HuH-7 (cell line): ENCODE measurements at regions not wholly inside any gene's neighbourhood (a gene's known extent, or its start where the extent isn't known, plus 50 kb on each side); places are given as distances from the start of the nearest gene placed in this dataset.
"Not testable (repeated sequence)": the region's sequence is repeated elsewhere in the genome, so short reads cannot be mapped to it uniquely, and the experiment has no call there.

Experiments used
- DNase-seq: peaks from one replicate; pipeline ENCODE4 v3.0.0; 2011; ENCODE audit warnings: low spot score

DNA sequence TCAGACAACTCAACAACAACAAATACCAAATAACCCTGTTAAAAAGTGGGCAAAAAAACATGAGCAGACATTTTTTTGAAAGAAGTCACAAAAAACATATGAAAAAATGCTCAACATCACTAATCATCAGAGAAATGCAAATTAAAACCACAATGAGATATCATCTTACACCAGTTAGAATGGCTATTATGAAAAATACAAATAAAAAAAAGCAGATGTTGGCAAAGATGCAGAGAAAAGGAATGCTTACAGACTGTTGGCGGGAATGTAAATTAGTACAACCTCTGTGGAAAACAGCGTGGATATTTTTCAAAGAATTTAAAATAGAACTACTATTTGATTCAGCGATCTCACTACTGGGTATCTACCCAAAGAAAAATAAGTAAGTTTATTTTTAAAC is 114.0 kb downstream of the SLC38A4 start:
- no peak for DNase-seq

DNA sequence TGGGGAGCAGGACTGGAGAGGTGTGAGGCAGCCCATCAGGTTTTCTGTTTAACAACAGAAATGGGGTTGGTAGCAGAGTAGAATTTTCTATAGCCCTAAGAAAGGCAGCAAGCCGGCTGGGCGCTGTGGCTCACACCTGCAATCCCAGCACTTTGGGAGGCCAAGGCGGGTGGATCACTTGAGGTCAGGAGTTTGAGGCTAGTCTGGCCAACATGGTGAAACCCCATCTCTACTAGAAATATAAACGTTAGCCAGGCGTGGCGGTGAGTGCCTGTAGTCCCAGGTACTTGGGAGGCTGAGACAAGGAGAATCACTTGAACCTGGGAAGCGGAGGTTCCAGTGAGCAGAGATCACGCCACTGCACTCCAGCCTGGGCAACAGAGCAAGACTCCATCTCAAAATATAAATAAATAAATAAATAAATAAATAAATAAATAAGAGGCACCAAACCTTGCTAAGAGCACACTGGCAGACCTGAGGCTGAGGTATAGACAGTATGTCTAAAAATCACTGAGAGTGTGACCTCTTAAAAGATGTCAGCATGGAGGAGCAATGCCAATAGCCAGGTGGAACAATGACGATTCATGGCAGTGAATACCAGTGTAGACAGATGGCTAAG is 115.6 kb downstream of the SLC38A4 start:
- DNase-seq = no peak

DNA sequence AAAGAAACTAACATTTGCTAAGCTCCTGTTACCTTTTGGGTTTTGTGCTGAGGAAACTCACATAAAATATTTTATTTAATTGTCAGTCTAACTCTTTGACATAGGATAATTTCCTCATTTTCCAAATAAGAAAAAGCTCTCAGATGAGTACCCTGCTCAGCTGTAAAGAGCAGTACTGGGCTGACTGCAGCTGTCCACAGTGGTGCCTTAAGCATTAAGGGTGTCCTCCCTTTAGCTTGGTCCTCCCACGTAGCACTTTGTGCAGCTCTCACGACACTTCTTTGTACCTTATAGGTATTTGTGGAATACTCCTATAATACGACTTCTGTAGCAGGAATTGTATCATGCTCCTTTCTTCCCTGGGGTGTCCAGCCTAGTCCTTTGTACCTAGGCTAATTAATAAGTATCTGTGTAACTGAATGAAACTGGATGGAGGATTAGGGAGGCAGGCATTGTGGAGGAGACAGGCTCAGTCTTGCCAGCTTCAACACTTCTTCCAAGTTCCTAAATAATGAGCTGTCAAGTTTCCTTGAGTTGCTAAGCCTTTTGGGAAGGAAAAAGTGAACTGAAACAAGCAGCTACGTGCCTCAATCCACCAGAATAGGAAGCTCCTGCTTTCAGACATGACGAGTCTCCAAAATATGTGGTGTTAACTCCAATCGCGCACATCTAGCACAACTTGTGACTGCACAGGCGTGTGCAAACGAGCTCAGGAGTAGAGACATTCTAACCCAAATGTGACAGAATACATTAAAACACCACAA is 123.0 kb downstream of the SLC38A4 start:
- no peak for DNase-seq

DNA sequence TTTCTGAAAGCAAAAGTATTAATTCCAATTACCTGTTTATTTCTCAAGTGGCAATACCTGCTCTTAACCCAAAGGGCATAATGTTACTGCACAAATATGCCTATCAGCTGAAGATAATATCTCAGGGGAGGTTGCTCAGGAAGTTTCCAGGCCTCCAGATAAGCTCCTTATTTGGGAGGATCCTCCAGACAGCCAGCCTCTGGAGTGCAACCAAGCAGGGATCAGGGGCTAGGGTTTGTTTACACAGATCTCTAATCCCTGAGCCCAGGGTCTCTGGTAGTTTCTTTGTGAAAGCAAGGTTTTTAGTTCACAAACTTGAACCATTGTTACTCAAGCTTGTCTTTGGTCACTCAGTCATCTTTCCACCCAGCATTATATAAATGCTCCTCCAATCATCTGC is 124.4 kb downstream of the SLC38A4 start:
- no peak for DNase-seq

DNA sequence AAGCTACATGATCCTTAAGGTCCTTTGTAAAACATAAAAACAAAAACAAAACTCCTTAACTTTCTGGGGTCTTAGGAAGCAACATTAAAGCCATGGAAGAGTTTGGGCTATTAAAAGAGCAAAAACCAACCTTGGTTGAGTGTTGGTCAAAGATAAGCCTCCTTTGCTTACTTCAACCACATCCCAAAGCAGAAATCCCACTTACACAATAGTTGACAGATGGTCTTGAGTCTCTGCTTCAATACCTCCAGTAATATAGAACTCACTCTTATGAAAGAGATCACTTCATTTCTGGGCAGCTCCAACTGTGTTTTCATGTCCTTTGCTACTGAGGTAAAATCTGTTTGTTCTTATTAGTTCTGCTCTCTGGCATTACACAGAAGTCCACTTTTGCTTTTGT is 125.8 kb downstream of the SLC38A4 start:
- DNase-seq = no peak

DNA sequence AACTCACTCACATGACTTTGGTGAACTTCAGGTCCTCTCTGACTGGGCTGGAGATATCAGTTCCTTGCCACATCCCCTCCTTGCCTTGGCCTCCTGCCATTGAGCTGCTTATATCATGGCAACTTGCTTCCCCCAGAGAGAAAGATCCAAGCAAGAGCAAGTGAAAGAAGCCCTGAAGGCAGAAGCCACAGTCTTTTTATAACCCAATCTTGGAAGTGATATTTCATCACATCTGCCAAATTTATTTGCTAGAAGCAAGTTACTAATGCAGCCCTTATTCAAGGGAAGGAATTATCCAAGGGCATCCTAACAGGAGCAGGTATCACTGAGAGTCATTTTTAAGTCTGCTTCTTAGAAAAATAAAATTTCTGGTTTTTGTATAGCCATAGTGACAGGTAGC is 127.8 kb downstream of the SLC38A4 start:
- no peak for DNase-seq

DNA sequence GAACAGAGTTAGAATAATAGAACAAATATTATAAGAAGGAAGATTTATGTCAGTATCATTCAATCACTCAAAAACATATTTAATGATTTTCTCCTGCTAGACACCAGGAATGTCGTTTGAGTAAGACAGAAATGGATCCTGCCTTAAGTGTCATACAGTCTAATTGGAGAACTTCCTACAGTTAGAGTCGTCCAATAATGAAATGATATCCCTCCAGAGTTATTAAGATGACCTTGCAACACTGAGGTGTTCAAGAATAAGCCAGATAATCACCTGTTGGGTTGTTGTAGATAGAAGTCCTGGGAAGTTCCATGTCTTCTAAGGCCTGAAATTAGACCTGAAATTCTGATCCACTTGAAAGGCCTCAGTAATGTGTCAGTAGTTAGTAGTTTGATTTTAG is 132.3 kb downstream of the SLC38A4 start:
- no peak for DNase-seq

DNA sequence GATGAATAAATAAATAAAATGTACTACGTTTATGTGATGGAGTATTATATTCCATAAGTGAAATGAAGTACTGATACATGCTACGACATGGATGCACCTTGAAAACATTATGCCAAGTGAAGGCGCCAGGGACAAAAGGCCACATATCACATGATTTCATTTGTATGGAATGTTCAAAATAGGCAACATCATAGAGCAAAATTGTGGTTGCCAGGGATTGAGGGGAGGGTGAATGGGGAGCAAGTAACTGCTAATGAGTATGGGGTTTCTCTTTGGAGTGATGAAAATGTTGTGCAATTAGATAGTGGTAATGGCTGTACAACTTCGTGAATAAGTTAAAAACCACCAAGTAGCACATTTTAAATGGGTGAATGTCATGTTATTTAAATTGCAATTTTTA is 132.8 kb downstream of the SLC38A4 start:
- no peak for DNase-seq

DNA sequence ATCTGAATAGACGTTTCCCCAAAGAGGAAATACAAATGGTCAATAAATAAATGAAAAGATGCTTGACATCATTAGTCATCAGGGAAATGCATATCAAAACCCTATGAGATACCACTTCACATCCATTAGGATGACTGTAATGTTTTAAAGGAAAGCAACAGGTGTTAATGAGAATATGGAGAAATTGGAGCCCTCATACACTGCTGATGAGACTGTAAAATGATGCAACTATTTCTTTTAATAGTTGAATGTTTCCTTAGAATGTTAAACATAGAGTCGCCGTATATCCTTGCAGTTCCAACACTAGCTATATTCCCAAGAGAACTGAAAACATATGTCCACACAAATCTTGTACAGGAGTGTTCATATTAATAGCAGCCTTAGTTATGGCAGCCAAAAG is 133.2 kb downstream of the SLC38A4 start:
- DNase-seq = no peak

DNA sequence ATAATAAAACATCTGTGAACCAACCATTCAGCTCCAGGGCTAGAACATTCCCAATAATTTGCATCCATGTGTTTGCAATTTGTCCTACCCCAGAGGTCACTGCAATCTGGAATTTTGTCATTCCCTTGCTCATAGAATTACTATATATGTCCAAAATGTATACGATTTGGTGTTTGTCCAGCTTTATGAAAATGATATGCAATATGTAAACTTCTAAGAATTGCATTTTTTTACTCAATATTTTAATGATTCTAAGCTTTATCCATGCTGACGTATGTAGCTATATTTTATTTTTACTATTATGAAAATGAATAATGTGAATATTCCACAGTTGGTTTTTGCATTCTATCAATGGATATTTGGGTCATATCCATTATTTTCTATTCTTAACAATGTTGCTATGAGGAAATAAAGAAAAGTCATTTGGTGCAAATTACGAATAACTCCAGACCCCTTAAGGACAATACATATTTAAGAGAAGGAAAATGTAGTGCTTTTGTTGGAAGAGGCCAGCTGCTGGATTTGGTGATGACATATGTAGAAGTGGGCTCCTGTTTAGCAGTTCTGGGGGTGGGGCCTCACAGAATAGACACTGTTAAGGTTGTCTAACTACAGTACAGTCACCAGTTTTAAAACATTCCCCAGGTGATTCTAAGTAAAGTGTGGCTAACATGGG is 139.4 kb downstream of the SLC38A4 start:
- DNase-seq = no peak

DNA sequence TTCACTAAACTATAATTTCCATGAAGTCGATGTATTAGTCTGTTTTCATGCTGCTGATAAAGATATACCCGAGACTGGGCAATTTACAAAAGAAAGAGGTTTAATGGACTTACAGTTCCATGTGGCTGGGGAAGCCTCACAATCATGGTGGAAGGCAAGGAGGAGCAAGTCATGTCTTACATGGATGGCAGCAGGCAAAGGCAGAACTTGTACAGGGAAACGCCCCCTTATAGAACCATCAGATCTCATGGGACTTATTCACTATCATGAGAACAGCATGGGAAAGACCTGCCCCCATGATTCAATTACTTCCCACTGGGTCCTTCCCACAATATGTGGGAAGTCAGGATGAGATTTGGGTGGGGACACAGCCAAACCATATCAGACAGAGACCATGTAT is 141.6 kb downstream of the SLC38A4 start:
- not testable (repeated sequence) for DNase-seq

DNA sequence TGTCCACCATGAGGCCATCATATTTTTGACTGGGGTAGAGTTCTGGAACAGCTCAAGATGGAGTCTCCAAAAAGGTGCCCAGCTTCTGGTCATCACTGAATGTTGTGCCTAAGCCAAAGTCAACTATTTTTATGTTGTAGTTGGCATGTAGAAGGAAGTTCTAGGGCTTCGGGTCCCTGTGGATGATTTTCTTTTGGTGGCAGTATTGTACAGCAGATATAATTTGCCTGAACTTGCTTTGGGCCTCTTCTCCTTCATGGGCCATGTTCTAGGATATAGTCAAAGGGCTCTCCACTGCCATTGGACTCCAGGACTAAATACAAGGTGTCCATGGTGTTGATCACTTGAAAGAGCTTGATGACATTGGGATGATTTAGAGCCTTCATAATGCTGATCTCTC is 143.6 kb downstream of the SLC38A4 start:
- no peak for DNase-seq

DNA sequence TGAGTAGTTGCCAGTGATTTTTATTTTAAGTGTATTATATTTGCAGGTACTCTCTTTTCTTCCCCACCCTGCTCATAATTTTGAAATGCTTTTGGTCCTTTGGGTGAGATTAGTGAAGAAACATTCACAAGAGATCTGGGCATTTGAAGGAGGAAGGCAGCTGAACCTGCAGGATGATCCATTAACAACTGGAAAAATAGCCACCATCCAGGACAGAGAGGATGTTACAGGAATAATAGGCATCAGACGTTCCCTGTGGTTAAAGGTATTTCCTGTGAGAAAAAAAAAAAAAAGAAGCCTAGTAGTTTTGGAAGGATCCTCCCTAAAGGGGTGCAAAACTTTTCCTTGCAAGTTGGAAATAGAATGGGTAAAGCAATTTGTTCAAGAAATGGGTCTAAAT is 145.3 kb downstream of the SLC38A4 start:
- DNase-seq = no peak

DNA sequence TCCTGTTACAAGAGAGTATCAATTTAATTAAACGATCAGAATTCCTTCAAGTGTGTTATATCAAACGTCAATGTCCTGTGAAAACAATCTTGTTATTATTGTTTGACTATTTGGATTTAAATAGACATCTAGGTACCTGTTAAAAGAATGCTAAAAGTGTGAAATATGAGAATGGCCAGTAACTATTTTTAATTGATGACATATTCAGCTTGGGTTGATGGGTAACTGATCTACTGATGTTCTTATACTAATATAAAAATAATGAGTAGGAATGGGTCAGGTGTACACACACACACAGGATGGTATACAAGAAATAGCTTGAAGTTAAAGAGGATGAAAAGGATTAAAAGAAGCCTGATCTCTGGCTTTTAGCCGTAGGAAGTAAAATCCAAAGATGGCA is 146.0 kb downstream of the SLC38A4 start:
- no peak for DNase-seq

DNA sequence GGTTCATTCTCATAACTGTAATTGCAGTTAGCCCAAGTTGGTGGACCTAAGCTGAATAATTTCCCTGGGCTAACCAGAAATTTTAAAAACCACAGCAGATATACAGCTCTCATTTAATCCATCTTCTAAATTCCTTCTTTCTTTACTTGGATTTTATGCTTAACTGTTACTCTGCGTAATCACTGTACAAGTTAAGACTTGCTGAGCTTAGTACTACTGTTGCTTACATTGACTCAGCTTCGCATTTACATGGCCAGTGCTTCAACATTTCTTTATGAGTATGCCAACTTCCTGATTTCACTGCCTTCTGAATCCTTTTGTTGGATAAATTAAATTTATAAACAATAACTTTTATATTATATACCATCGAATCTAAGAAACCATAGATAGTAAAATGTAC is 147.4 kb downstream of the SLC38A4 start:
- DNase-seq = no peak

DNA sequence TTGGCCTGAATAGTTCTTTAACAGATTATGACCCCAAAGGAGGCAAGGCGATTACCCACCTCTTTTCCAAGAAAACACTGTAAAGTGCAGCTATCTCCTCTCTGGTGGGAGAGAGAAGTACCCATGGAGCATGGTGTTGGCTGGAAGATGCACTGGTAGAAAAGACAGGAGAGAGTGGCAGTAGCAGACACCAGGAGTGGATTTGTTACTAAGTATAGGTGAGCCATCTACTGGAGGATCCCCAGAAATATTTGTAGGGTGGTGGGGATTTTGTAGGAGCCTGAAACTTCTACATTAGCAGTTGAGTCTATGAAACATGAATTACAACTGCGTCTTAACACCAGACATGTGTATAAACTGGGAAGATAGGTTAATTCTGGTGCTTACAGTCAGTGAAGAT is 148.0 kb downstream of the SLC38A4 start:
- peak; percentile 26 for DNase-seq

DNA sequence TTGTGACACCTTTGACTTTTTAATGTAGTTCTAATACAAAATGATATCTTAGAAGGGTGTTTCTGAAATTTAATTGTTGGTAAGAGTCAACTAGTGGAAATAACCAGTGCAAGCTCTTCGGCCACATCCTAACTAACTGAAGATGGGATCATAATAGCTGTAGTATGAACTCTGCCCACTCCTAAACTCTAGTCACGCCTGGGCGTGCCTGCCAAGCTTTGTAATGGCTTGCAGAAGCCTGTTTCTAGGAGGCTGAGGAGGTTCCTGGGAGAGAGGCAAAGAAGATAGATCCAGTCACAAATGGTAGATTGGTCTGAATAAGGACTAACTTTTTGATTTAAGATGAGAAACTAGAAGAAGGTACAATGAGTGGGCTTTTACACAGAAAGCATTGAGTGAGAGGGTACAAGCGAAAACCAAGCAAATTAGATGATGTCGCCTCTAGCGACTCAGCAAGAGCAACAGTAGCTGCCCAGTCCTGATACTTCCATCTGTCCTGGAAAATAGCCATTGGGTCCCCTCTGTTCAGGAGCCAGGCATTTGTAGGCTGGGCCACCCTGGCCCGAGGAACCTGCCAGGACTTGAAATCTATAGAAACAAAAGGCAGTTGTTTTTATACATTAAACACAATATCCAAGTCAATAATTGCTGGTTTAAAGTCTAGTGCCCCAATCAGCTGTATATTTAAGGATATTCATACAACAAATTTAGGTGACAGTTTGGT is 148.8 kb downstream of the SLC38A4 start:
- DNase-seq = no peak

DNA sequence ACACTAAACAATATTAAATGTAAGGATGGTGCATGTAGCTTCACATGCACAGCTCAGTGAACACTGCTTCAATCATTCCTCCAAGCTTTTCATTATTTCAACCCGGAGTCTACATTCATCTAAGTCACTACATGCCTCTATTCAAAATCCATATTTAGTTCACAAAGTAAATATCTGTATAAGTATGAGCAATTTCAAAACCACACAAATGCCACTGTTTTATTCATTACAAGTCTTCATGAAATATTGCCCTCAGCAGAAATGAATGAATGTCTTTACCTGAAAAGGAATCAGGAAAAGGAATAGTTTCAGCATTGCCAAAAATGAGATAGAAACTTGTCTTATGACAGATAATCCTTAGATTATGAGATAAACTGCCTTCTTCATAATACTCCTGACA is 149.4 kb downstream of the SLC38A4 start:
- DNase-seq = no peak

DNA sequence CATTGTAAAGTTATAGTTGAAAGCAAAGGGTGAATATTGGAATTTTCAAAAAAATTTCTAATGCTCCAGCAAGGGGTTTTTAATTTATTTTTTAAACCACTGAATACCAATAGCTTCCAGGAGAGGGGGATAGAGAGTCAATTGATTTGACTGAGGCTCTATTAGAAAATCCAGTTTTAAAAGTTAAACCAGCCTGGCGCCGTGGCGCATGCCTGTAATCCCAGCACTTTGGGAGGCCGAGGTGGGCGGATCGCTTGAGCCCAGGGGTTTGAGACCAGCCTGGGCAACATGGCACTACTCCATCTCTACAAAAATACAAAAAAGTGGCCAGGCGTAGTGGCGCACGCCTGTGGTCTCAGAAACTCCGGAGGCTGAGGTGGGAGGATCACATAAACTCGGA is 150.1 kb downstream of the SLC38A4 start:
- peak; percentile 10 for DNase-seq

DNA sequence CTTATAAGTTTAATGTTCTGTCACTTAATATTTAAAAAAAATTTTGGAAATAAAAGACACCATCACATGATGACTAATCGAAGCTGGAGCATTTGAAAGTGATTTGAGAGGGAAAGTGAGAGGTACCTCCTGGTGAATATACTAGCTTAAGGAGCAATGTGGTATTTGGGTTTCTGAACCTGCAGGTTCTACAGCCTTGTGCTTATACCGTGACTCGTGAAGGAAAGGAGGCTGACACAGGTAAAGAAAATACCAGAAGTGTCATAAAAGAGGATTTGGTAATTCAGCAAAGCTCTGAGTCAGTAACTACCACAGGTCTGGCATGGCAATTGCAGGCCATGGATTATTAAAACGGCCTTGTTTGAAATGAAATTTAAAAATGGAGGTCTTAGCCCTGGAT is 151.0 kb downstream of the SLC38A4 start:
- no peak for DNase-seq

DNA sequence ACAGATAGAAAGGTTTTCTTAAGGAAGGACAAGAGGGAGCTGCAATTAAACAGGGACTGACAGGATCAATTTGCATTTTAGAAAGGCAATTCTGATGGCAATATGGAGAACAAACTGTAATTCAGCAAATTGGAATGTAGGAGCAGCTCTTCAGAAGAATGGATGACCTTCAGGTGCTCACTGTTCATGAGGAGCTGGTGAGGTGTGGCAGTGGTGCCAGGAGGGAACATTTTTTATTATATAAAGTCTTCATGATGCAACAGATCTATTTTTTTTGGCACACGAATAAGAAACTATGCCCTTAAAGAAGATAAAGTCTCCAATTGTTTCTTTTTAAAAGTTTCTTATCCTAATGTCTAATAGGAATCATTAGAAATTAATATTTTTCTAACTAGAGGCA is 151.7 kb downstream of the SLC38A4 start:
- DNase-seq = no peak

DNA sequence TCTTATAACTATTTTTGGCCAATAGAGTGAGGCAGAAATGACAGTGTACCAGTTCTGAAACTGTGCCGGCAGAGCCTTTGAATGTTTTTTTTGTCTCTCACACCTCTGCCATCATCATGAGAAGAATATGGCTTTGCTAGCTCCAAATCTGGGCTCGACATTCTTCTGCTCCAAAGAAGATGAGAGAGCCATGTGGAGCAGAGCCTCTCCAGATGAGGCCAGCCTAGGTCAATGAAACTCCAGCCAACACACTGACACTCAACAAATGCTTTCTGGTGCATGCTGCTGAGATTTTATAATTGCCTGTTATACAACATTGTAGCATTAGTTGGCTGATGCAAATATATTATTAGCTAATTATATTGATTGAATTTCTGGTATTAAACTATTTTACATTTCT is 154.7 kb downstream of the SLC38A4 start:
- DNase-seq = no peak

DNA sequence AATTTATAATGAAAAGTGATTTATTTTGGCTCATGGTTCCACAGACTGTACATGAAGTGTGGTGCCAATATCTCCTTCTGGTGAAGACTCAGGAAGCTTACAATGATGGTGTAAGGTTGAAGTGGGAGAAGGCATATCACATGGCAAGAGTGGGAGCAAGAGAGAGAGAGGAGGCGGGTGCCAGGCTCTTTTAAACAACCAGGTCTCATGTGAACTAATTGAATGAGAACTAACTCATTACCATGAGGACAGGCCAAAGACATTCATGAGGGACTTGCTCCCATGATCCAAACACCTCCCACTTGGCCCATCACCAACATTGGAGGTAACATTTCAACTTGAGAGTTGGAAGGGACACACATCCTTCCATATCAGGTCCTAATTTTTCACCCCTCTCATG is 155.2 kb downstream of the SLC38A4 start:
- no peak for DNase-seq
